Parathyroid adenoma (tissue), 2 donors: ENCODE measurements at regions not wholly inside any gene's neighbourhood (a gene's known extent, or its start where the extent isn't known, plus 50 kb on each side); places are given as distances from the start of the nearest gene placed in this dataset.

Experiments used
- H2AFZ ChIP-seq: fragments of 300-600 bp; sonication (generic); one replicate; pipeline ENCODE4 v1.7.0; 2017; ENCODE audit warnings: antibody characterized with exemption, mild to moderate bottlenecking
- H3K27ac ChIP-seq: fragments of 300-600 bp; sonication (generic); one replicate; pipeline ENCODE4 v1.7.0; 2017
- H3K27me3 ChIP-seq: fragments of 300-600 bp; sonication (generic); one replicate; pipeline ENCODE4 v1.7.0; 2017; ENCODE audit warnings: low read length; ENCODE audit not compliant: control insufficient read depth, insufficient read depth
- H3K36me3 ChIP-seq: fragments of 300-600 bp; sonication (generic); one replicate; pipeline ENCODE4 v1.7.0; 2017; ENCODE audit warnings: low read length; ENCODE audit not compliant: control insufficient read depth, insufficient read depth
- H3K4me1 ChIP-seq: fragments of 300-600 bp; sonication (generic); one replicate; pipeline ENCODE4 v1.7.0; 2017; ENCODE audit warnings: control low read depth
- H3K4me2 ChIP-seq: fragments of 300-600 bp; sonication (generic); one replicate; pipeline ENCODE4 v1.7.0; 2017; ENCODE audit warnings: low read length
- H3K4me3 ChIP-seq: fragments of 300-600 bp; sonication (generic); one replicate; pipeline ENCODE4 v1.7.0; 2017; ENCODE audit warnings: low read depth, low read length
- H3K79me2 ChIP-seq: fragments of 300-600 bp; sonication (generic); one replicate; pipeline ENCODE4 v1.7.0; 2017; ENCODE audit warnings: control low read depth
- H3K9ac ChIP-seq: fragments of 300-600 bp; sonication (generic); one replicate; pipeline ENCODE4 v1.7.0; 2017; ENCODE audit warnings: mild to moderate bottlenecking
- H3K9me3 ChIP-seq: fragments of 300-600 bp; sonication (generic); one replicate; pipeline ENCODE4 v1.7.0; 2017; ENCODE audit warnings: low read length; ENCODE audit not compliant: control insufficient read depth
- TF ChIP-seq, protein P1 (sequence below): fragments of 300-600 bp; sonication (generic); IDR thresholded peaks from one replicate; pipeline ENCODE4 v1.7.0; 2017; ENCODE audit warnings: antibody characterized with exemption, mild to moderate bottlenecking
- donor health status: primary hyperparathyroidism.

DNA sequence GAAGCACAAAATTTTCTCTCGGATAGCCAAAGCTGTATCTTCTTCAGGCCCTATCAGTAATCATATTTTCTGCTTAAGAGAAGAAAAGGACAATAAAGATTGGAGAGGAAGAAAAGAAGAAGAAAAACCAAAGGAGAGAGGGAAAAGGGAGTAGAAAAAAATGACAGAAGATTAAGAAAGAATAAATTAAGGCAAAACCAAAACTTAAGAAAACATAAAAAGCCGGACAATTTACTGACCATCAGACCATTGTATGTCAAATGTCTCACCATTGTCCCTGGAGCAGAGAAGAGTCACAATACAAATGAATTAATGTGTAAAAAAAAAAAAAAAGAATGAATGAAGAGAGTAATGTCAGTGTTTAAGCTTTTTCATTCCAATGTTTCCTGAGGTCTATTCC is 1274.8 kb downstream of the FSCB start:
- TF ChIP-seq, protein P1, sequence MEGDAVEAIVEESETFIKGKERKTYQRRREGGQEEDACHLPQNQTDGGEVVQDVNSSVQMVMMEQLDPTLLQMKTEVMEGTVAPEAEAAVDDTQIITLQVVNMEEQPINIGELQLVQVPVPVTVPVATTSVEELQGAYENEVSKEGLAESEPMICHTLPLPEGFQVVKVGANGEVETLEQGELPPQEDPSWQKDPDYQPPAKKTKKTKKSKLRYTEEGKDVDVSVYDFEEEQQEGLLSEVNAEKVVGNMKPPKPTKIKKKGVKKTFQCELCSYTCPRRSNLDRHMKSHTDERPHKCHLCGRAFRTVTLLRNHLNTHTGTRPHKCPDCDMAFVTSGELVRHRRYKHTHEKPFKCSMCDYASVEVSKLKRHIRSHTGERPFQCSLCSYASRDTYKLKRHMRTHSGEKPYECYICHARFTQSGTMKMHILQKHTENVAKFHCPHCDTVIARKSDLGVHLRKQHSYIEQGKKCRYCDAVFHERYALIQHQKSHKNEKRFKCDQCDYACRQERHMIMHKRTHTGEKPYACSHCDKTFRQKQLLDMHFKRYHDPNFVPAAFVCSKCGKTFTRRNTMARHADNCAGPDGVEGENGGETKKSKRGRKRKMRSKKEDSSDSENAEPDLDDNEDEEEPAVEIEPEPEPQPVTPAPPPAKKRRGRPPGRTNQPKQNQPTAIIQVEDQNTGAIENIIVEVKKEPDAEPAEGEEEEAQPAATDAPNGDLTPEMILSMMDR = no peak
- Histone ChIP-seq H3K27ac (no peak overlapping the region), H3K4me2 (no peak overlapping the region), H3K27me3 (no peaks in the 10 kb centered on the region), H3K36me3 (no peaks in the 10 kb centered on the region), H3K79me2 (no peaks in the 10 kb centered on the region), H3K9me3 (no peaks in the 10 kb centered on the region), H3K4me1 (no peaks in the 10 kb centered on the region), H3K4me3 (no peak overlapping the region), H2AFZ (no peak overlapping the region), H3K9ac (no peak overlapping the region)

GRCh38 chr14:43215524-43215923 is 1291.6 kb downstream of the FSCB start:
- TF ChIP-seq, protein P1 = no peak
- H3K9me3 ChIP-seq = no peaks in the 10 kb centered on the region
- no peaks in the 10 kb centered on the region for H3K79me2 ChIP-seq
- H3K27ac ChIP-seq = no peak overlapping the region
- H3K4me2 ChIP-seq = no peak overlapping the region
- H3K4me1 ChIP-seq = no peaks in the 10 kb centered on the region
- H3K4me3 ChIP-seq = no peak overlapping the region
- H3K36me3 ChIP-seq = no peaks in the 10 kb centered on the region
- H3K27me3 ChIP-seq = no peaks in the 10 kb centered on the region
- H2AFZ ChIP-seq = no peak overlapping the region
- H3K9ac ChIP-seq = no peak overlapping the region

DNA sequence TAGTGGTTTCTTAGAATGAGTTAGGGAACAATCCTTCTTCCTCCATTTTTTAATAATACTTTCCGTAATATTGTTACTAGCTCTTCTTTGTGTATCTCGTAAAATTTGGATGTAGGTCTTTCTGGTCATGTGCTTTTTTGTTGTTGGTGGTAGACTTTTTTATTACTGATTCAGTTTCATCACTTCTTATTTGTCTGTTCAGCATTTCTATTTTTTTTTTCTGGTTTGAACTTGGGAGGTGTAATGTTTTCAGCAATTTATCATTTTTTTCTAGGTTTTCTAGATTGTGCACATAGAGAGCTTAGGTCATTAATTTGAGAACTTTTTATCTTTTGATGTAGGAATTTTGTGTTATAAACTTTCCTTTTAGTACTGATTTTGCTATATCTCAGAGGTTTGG is 1299.9 kb downstream of the FSCB start:
- Histone ChIP-seq H3K27ac (no peak overlapping the region), H3K27me3 (no peaks in the 10 kb centered on the region)
- TF ChIP-seq, protein P1 = no peak

DNA sequence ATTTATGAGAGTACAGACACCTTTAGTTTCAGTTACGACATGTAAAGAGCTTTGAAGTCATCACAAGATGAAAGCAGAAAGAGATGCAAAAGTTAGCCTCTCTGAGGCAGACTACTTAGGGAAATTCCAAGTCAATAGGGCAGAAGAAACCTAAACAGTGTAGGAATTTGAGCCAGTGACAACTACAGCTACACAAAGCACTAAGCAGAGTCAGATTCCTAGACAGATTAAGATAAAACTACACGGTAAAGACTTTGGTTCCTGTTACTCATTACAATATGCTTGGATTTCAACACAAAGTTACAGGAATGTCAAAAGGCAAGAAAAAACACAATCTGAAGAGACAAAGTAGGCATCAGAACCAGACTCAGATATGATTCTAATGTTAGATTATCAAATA is 1302.3 kb downstream of the FSCB start:
- Histone ChIP-seq H3K9ac (no peak overlapping the region), H3K4me3 (no peak overlapping the region), H3K4me1 (no peaks in the 10 kb centered on the region), H3K9me3 (no peaks in the 10 kb centered on the region), H3K27me3 (no peaks in the 10 kb centered on the region), H2AFZ (no peak overlapping the region), H3K36me3 (no peaks in the 10 kb centered on the region), H3K27ac (no peak overlapping the region), H3K4me2 (no peak overlapping the region), H3K79me2 (no peaks in the 10 kb centered on the region)
- TF ChIP-seq, protein P1 = no peak

More for the DNA sequence above, 1299.9 kb downstream of the FSCB start:
- no peak overlapping the region for H3K9ac ChIP-seq
- H3K4me2 ChIP-seq = no peak overlapping the region
- no peak overlapping the region for H2AFZ ChIP-seq
- no peaks in the 10 kb centered on the region for H3K9me3 ChIP-seq
- H3K4me1 ChIP-seq = no peaks in the 10 kb centered on the region
- H3K36me3 ChIP-seq = no peaks in the 10 kb centered on the region
- H3K79me2 ChIP-seq = no peaks in the 10 kb centered on the region
- no peak overlapping the region for H3K4me3 ChIP-seq

- no peaks in the 10 kb centered on the region for H3K79me2 ChIP-seq
- H3K9ac ChIP-seq = no peak overlapping the region
- H3K9me3 ChIP-seq = no peaks in the 10 kb centered on the region
- H3K4me1 ChIP-seq = no peaks in the 10 kb centered on the region
- TF ChIP-seq, protein P1 = no peak
- H3K36me3 ChIP-seq = no peaks in the 10 kb centered on the region
- no peak overlapping the region for H2AFZ ChIP-seq
- no peak overlapping the region for H3K4me2 ChIP-seq
- H3K27me3 ChIP-seq = no peaks in the 10 kb centered on the region
- H3K4me3 ChIP-seq = no peak overlapping the region
- no peak overlapping the region for H3K27ac ChIP-seq
Observed at GRCh38 chr14:43200519-43200918, 1306.6 kb downstream of the FSCB start.
